Mammary epithelial cell (primary cell): ENCODE measurements at regions not wholly inside any gene's neighbourhood (a gene's known extent, or its start where the extent isn't known, plus 50 kb on each side); places are given as distances from the start of the nearest gene placed in this dataset.

ENCODE experiments used
- CTCF ChIP-seq, 2 donors: IDR thresholded peaks in 1 of 2; conservative IDR thresholded peaks in 1 of 2; 2 replicates each; pipeline ENCODE4 v1.5.1; 2011 to 2012; ENCODE audit warnings: inconsistent platforms in 2 of 2, low read length in 2 of 2, mild to moderate bottlenecking in 2 of 2, control low read depth in 1 of 2, low read depth in 1 of 2; ENCODE audit not compliant: insufficient read depth in 1 of 2; ENCODE audit errors: extremely low read depth in 1 of 2
- EZH2 ChIP-seq: IDR thresholded peaks from 2 replicates; pipeline ENCODE4 v1.6.1; 2012; ENCODE audit warnings: low read length, inconsistent platforms, borderline replicate concordance

GRCh38 chr15:62940755-62941361, 101.7 kb upstream of the TPM1 start:
- TF ChIP-seq CTCF (conservative IDR thresholded peaks at IDR 0.05 in 1 of 2, IDR thresholded peaks at IDR 0.05 in 1 of 2; ENCODE audit: extremely low read depth in 1 of 2, insufficient read depth in 1 of 2, low read depth in 1 of 2, low read length in 2 of 2) = no peak
- TF ChIP-seq EZH2 = no peak
